ENCODE measurements at regions not wholly inside any gene's neighbourhood (a gene's known extent, or its start where the extent isn't known, plus 50 kb on each side); places are given as distances from the start of the nearest gene placed in this dataset.
"Not testable (repeated sequence)": the region's sequence is repeated elsewhere in the genome, so short reads cannot be mapped to it uniquely, and the experiment has no call there.

- TF ChIP-seq CTCF (conservative IDR thresholded peaks at IDR 0.05; ENCODE audit: low read depth, low read length) = no peak
- DNase-seq (ENCODE audit: low read depth) = no peak
- H3K4me3 ChIP-seq (ENCODE audit: low read depth, low read length) = no peak overlapping the region
Measured at GRCh38 chr17:31678431-31678830, 180.6 kb downstream of the COPRS start.

- H3K4me3 ChIP-seq (ENCODE audit: low read depth, low read length) = no peak overlapping the region
- TF ChIP-seq CTCF (conservative IDR thresholded peaks at IDR 0.05; ENCODE audit: low read depth, low read length) = no peak
- no peak for DNase-seq (ENCODE audit: low read depth)
Measured at GRCh38 chr17:31677681-31678080, 181.4 kb downstream of the COPRS start.

- DNase-seq (ENCODE audit: low read depth) = no peak
- H3K4me3 ChIP-seq (ENCODE audit: low read depth, low read length) = no peak overlapping the region
- TF ChIP-seq CTCF (conservative IDR thresholded peaks at IDR 0.05; ENCODE audit: low read depth, low read length) = no peak
Measured at GRCh38 chr17:31677036-31677435, 182.0 kb downstream of the COPRS start.

- H3K4me3 ChIP-seq (ENCODE audit: low read depth, low read length); DNase-seq (ENCODE audit: low read depth): not testable (repeated sequence)
Measured at GRCh38 chr17:31675392-31675791, 183.7 kb downstream of the COPRS start.

- H3K4me3 ChIP-seq (ENCODE audit: low read depth, low read length) = no peak overlapping the region
- TF ChIP-seq CTCF (conservative IDR thresholded peaks at IDR 0.05; ENCODE audit: low read depth, low read length) = no peak
- DNase-seq (ENCODE audit: low read depth) = peak; percentile 61
Measured at GRCh38 chr17:31674717-31675349, 184.2 kb downstream of the COPRS start.

- no peak for DNase-seq (ENCODE audit: low read depth)
- TF ChIP-seq CTCF (conservative IDR thresholded peaks at IDR 0.05; ENCODE audit: low read depth, low read length) = no peak
- H3K4me3 ChIP-seq (ENCODE audit: low read depth, low read length) = no peak overlapping the region
Measured at GRCh38 chr17:31674305-31674704, 184.7 kb downstream of the COPRS start.

GRCh38 chr17:31673076-31673475 lies 186.0 kb downstream of the COPRS start:
- no peak for DNase-seq (ENCODE audit: low read depth)
- TF ChIP-seq CTCF (conservative IDR thresholded peaks at IDR 0.05; ENCODE audit: low read depth, low read length) = no peak
- H3K4me3 ChIP-seq (ENCODE audit: low read depth, low read length) = no peak overlapping the region

Data from epithelial cell of proximal tubule (primary cell).